ENCODE measurements at regions not wholly inside any gene's neighbourhood (a gene's known extent, or its start where the extent isn't known, plus 50 kb on each side); places are given as distances from the start of the nearest gene placed in this dataset.
"Not testable (repeated sequence)": the region's sequence is repeated elsewhere in the genome, so short reads cannot be mapped to it uniquely, and the experiment has no call there.

DNA sequence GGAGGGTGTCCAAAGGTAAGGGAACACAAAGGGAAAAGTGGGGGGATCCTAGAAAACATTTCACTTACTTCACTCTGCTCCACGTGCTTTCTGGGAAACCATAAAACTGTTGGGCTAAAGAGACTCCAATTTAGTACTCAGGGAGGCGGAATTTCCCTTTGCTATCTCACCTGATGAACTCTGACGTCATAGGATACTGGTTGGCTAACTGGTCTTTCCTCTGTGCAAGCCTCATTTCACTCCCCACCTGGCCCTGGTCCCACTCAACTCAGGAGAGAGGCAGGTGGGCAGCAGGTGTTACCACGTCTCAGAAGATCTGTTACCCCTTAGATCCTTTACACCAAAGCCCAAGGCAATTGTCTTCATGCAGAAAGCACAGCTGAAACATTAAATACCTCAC, 51.8 kb upstream of the PMAIP1 start:
- H3K27me3 Mint-ChIP-seq (ENCODE audit: low read depth): no peaks in the 10 kb centered on the region
- H3K36me3 Mint-ChIP-seq (ENCODE audit: low read depth): no peaks in the 10 kb centered on the region
- H3K4me3 Mint-ChIP-seq: no peak overlapping the region
- peaks cover 22% of the 10 kb centered on the region for H3K4me1 Mint-ChIP-seq (ENCODE audit: low read depth)
- peak overlapping the region; percentile 84 for H3K27ac Mint-ChIP-seq
- H3K9me3 Mint-ChIP-seq: no peaks in the 10 kb centered on the region

DNA sequence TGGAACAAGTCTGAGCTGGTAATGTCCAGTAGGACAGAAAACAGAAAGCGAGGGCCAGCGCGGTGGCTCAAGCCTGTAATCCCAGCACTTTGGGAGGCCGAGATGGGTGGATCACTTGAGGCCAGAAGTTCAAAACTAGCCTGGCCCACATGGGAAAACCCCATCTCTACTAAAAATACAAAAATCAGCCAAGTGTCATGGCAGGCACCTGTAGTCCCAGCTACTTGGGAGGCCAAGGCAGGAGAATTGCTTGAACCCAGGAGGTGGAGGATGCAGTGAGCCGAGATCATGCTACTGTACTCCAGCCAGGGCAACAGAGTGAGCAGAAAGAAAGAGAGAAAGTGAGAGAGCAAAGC, 52.3 kb upstream of the PMAIP1 start:
- Mint-ChIP-seq H3K4me1 (ENCODE audit: low read depth) (peaks cover 22% of the 10 kb centered on the region), H3K4me3 (peak overlapping the region; percentile 28), H3K27ac (peak overlapping the region; percentile 84)
- not testable (repeated sequence) for H3K9me3 Mint-ChIP-seq; H3K36me3 Mint-ChIP-seq (ENCODE audit: low read depth); H3K27me3 Mint-ChIP-seq (ENCODE audit: low read depth)

DNA sequence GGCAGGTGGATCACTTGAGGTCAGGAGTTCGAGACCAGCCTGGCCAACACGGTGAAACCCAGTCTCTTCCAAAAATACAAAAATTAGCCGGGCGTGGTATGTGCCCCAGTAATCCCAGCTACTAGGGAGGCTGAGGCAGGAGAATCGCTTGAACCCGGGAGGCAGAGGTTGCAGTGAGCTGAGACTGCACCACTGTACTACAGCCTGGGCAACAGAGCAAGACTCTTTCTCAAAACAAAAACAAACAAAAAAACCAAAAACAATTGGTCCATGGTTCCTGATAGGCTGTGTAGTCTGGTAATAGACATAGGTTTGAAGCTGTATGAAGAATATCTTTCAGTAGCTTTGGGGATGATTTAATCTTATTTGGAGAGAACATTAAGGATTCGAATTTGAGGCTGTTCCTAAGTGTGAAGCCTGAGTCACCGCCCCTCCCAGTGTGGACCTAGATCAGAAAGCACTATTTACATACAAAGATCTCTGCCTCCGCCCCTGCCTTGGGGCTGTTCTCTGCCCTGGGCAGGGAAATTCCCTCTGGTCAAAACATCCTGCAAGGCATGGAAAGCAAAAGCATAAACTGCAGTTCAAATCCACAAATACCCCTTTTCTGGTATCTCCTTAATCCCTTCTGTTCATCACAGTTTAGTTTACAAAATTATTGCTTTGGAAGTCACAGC, 52.8 kb upstream of the PMAIP1 start:
- H3K27ac Mint-ChIP-seq: peak overlapping the region; percentile 84

GRCh38 chr18:59842947-59843346, 56.8 kb upstream of the PMAIP1 start:
- Mint-ChIP-seq H3K9me3 (no peaks in the 10 kb centered on the region), H3K4me1 (ENCODE audit: low read depth) (peaks cover 19% of the 10 kb centered on the region), H3K4me3 (no peak overlapping the region), H3K27me3 (ENCODE audit: low read depth) (no peaks in the 10 kb centered on the region), H3K36me3 (ENCODE audit: low read depth) (no peaks in the 10 kb centered on the region), H3K27ac (no peak overlapping the region)

More for the DNA sequence above, 52.8 kb upstream of the PMAIP1 start:
- H3K36me3 Mint-ChIP-seq (ENCODE audit: low read depth): no peaks in the 10 kb centered on the region
- H3K4me3 Mint-ChIP-seq: peak overlapping the region; percentile 28
- H3K9me3 Mint-ChIP-seq: no peaks in the 10 kb centered on the region
- peaks cover 22% of the 10 kb centered on the region for H3K4me1 Mint-ChIP-seq (ENCODE audit: low read depth)
- no peaks in the 10 kb centered on the region for H3K27me3 Mint-ChIP-seq (ENCODE audit: low read depth)

GRCh38 chr18:59839931-59840685, 59.7 kb upstream of the PMAIP1 start:
- Mint-ChIP-seq H3K27me3 (ENCODE audit: low read depth) (peaks cover 9% of the 10 kb centered on the region), H3K4me3 (no peak overlapping the region), H3K27ac (no peak overlapping the region), H3K9me3 (no peaks in the 10 kb centered on the region), H3K4me1 (ENCODE audit: low read depth) (peaks cover 6% of the 10 kb centered on the region), H3K36me3 (ENCODE audit: low read depth) (no peaks in the 10 kb centered on the region)

DNA sequence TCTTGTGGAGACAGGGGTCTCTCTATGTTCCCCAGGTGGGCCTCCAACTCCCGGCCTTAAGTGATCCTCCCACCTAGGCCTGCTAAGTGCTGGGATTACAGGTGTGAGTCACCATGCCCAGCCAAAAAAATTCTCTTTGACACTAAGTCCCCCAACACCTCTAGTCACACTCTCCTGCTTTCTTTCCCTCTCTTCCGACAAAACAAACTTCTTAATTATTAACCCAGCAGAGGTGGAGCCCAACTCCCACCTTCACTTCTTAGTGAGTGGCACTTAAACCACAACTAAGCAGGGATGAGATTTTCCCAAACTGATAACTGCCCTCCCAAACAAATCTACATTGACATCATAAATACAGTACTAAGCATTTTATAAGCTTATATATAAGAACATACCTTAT, 60.5 kb upstream of the PMAIP1 start:
- no peaks in the 10 kb centered on the region for H3K36me3 Mint-ChIP-seq (ENCODE audit: low read depth)
- H3K27ac Mint-ChIP-seq: no peak overlapping the region
- H3K9me3 Mint-ChIP-seq: no peaks in the 10 kb centered on the region
- H3K4me3 Mint-ChIP-seq: no peak overlapping the region
- peaks cover 8% of the 10 kb centered on the region for H3K4me1 Mint-ChIP-seq (ENCODE audit: low read depth)
- peaks cover 15% of the 10 kb centered on the region for H3K27me3 Mint-ChIP-seq (ENCODE audit: low read depth)

GRCh38 chr18:59837586-59837985, 62.2 kb upstream of the PMAIP1 start:
- Mint-ChIP-seq H3K4me3 (no peak overlapping the region), H3K27me3 (ENCODE audit: low read depth) (peaks cover 27% of the 10 kb centered on the region), H3K27ac (no peak overlapping the region), H3K36me3 (ENCODE audit: low read depth) (no peaks in the 10 kb centered on the region), H3K9me3 (no peaks in the 10 kb centered on the region), H3K4me1 (ENCODE audit: low read depth) (peaks cover 10% of the 10 kb centered on the region)

DNA sequence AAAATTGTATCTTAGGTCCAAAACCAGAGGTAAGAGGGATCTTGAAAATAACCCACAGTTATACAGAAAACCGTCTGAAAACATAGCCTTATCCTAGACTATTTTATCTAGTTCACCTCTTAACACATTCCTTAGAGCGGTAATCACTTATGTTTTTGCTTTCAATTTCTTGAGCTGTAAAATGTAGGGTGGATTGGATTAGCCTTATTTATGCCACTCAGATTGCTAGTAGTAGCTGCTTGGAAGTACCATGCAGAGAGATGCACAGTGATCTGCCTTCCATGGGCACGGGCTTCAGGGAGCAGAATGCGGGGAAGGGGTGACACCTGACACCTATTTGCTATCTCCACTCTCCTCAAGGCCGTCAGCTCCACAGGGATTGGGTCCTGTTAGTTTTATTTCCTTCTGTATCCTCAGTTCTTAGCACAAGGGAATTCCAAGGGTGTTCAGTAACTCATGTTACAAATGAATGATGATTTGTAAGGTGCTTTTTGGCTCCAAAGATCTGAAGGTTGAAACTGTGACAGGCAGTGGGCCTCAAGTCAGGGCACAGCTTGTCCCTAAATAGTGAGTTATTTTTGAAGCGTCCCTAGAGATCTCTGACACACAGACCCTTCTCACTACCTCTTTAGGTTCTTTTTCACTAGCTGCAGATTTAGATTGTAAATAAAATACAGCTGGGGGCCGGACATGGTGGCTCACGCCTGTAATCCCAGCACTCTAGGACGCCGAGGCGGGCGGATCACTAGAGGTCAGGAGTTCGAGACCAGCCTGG, 64.0 kb upstream of the PMAIP1 start:
- Mint-ChIP-seq H3K4me1 (ENCODE audit: low read depth) (peaks cover 10% of the 10 kb centered on the region), H3K27me3 (ENCODE audit: low read depth) (peaks cover 27% of the 10 kb centered on the region), H3K4me3 (no peak overlapping the region), H3K9me3 (no peaks in the 10 kb centered on the region), H3K36me3 (ENCODE audit: low read depth) (no peaks in the 10 kb centered on the region), H3K27ac (no peak overlapping the region)

GRCh38 chr18:59834267-59834666, 65.5 kb upstream of the PMAIP1 start:
- no peaks in the 10 kb centered on the region for H3K9me3 Mint-ChIP-seq
- H3K36me3 Mint-ChIP-seq (ENCODE audit: low read depth): no peaks in the 10 kb centered on the region
- H3K4me1 Mint-ChIP-seq (ENCODE audit: low read depth): peaks cover 10% of the 10 kb centered on the region
- no peak overlapping the region for H3K4me3 Mint-ChIP-seq
- H3K27me3 Mint-ChIP-seq (ENCODE audit: low read depth): peaks cover 27% of the 10 kb centered on the region
- no peak overlapping the region for H3K27ac Mint-ChIP-seq

GRCh38 chr18:59833785-59834184, 66.0 kb upstream of the PMAIP1 start:
- H3K27me3 Mint-ChIP-seq (ENCODE audit: low read depth): peaks cover 27% of the 10 kb centered on the region
- H3K4me1 Mint-ChIP-seq (ENCODE audit: low read depth): peaks cover 10% of the 10 kb centered on the region
- no peak overlapping the region for H3K27ac Mint-ChIP-seq
- H3K36me3 Mint-ChIP-seq (ENCODE audit: low read depth): no peaks in the 10 kb centered on the region
- no peaks in the 10 kb centered on the region for H3K9me3 Mint-ChIP-seq
- no peak overlapping the region for H3K4me3 Mint-ChIP-seq

DNA sequence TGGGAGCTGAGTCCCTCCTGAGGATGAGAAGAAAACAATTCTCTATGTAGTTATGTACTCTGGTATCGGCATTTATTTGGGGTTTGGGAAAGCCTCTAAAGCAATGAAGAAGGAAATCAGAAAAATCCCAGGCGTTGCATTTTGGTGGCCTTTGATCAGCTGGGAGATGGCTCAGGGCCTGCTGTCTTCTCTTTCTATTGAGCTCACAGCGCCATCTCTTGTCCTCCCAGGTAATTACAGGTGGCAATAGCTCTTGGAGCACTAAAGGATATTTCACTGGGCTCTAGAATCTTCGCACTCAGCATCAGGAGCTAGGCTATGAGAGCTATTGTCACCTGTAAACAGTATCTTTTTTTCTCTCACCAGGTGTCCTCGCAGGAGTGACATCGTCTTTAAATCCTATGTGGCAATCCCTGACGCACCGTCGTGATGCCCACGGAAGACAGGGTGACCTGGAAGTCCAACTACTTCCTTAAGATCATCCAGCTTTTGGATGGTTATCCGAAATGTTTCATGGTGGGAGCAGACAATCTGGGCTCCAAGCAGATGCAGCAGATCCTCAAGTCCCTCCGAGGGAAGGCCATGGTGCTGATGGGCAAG, 76.1 kb upstream of the PMAIP1 start:
- Mint-ChIP-seq H3K27me3 (ENCODE audit: low read depth) (peaks cover 4% of the 10 kb centered on the region), H3K36me3 (ENCODE audit: low read depth) (no peaks in the 10 kb centered on the region), H3K9me3 (no peaks in the 10 kb centered on the region), H3K4me1 (ENCODE audit: low read depth) (no peaks in the 10 kb centered on the region), H3K4me3 (no peak overlapping the region), H3K27ac (no peak overlapping the region)

DNA sequence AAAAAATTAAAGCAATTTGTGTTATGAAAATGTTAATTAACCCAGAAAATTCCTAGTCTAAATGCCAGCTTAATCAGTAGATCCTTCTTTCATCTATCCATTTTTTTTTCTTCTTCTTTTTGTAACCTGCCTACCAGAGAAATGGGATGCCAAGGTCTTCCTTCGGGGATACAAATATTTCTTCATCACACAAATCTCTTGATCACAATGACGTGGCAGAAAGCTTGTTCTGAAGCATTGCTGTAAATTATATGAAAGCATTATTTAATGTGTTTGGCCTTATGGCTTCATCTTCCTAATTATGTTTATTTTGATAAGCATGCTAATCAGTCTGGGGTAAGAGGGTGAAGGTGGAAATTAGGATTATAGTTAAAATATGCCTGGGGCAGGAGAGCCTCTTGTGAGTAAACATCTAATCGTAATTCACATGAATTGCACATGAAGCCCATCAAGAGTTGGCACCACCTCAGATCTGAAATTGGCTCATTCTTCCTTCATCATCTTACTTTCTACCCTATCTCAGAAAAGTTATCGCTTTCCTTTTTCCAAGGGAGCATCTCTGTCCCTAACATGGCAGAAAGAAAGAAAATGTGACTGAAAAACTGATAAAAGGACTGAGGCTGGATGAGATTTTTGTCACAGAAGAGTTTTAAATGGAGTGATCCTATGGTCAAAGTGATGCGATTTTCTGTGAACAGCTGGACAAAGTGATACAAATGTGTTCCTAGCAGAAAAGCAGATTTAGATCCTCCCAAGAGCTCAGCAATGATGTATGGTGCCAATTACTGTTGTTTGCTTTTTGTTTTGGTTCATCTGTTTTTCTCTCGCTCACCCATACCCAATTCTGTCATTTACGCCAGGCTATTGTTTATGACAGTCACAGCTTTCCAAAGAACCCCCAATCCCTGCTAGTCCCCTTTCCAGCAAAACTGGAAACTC, 76.9 kb upstream of the PMAIP1 start:
- Mint-ChIP-seq H3K27ac (no peak overlapping the region), H3K4me3 (no peak overlapping the region), H3K27me3 (ENCODE audit: low read depth) (peaks cover 4% of the 10 kb centered on the region)

DNA sequence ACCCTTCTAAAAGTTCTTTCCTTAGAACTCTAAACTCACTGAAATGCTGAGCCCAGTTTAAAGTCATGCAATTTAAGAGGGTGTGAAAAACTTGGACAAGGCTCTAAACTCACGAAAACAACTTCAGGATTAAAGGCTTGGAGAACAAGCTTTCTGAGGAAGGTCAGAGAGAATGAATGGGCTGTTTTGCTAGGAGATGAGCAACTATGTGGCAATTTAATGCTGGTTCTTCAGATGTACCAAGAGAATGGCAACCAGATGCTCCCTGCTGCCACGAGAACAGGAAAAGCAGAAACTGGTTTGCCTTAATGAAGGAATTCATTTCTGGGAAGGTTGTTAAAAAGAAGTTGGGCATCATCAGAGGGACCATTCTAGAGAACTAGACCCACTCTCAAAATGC, 77.8 kb upstream of the PMAIP1 start:
- Mint-ChIP-seq H3K27me3 (ENCODE audit: low read depth) (peaks cover 8% of the 10 kb centered on the region), H3K36me3 (ENCODE audit: low read depth) (no peaks in the 10 kb centered on the region), H3K27ac (no peak overlapping the region), H3K4me1 (ENCODE audit: low read depth) (no peaks in the 10 kb centered on the region), H3K4me3 (no peak overlapping the region), H3K9me3 (no peaks in the 10 kb centered on the region)

More for the DNA sequence above, 76.9 kb upstream of the PMAIP1 start:
- no peaks in the 10 kb centered on the region for H3K9me3 Mint-ChIP-seq
- no peaks in the 10 kb centered on the region for H3K36me3 Mint-ChIP-seq (ENCODE audit: low read depth)
- no peaks in the 10 kb centered on the region for H3K4me1 Mint-ChIP-seq (ENCODE audit: low read depth)

DNA sequence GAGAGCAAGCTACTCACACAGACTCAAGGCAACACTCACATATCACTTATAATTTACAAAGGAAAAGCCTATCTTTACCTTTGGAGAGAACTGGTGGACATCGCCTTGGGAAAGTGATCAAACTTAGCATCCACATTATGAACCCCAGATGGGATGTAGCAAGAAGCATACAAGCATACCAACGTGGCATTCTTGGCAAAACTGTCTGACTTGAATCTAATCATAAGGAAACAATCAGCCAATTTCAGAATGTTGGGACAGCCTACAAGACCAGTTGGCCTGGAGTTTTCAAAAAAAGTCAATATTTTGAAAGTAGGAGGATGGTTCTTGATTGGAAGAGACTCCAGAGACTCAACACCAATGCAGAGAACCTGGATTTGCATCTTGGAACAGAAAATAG, 79.1 kb upstream of the PMAIP1 start:
- H3K4me3 Mint-ChIP-seq: no peak overlapping the region
- H3K36me3 Mint-ChIP-seq (ENCODE audit: low read depth): no peaks in the 10 kb centered on the region
- H3K4me1 Mint-ChIP-seq (ENCODE audit: low read depth): no peaks in the 10 kb centered on the region
- peaks cover 11% of the 10 kb centered on the region for H3K27me3 Mint-ChIP-seq (ENCODE audit: low read depth)
- H3K9me3 Mint-ChIP-seq: no peaks in the 10 kb centered on the region
- H3K27ac Mint-ChIP-seq: no peak overlapping the region
